ENCODE measurements at regions not wholly inside any gene's neighbourhood (a gene's known extent, or its start where the extent isn't known, plus 50 kb on each side); places are given as distances from the start of the nearest gene placed in this dataset.
A peak's percentile ranks its signal among the peaks of the same experiment; 100 is the strongest.
"Not testable (repeated sequence)": the region's sequence is repeated elsewhere in the genome, so short reads cannot be mapped to it uniquely, and the experiment has no call there.

DNA sequence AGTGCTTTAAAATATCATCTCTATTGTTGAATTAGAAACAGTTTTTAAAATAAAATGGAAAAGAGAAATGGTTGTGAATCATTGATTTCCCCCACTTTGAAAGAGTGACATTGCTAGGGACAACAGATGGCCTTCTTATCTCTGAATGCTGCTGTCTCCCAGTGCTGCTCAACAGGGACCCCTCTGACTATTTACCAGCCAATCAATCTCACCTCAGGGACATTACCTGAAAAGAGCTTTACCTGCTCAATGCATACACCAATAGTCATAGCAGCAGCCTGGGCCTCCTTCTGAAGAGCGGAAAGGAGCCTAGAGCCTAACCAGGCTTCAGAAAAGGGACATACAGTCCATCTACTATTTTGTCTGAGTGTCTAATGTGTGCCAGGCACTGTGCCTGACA lies 162.8 kb downstream of the CGGBP1 start:
- DNase-seq (ENCODE audit: low read depth) = no peak

DNA sequence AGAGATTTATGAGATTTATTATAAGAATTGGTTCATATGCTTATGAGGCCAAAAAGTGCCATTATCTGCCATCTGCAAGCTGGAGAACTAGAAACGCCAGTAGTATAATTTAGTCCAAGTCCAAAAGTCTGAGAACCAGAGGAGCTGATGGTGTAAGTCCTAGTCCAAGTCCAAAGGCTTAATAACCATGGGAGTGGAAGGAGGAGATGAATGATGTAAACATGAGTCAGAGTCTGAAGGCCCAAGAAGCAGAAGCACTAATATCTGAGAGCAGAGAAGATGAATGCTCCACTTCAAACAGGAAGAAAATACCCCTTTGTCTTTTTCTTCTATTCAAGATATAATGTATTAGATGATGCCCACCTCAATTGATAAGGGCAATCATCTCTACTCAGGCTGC lies 185.7 kb downstream of the CGGBP1 start:
- peak; percentile 78 for DNase-seq (ENCODE audit: low read depth)

DNA sequence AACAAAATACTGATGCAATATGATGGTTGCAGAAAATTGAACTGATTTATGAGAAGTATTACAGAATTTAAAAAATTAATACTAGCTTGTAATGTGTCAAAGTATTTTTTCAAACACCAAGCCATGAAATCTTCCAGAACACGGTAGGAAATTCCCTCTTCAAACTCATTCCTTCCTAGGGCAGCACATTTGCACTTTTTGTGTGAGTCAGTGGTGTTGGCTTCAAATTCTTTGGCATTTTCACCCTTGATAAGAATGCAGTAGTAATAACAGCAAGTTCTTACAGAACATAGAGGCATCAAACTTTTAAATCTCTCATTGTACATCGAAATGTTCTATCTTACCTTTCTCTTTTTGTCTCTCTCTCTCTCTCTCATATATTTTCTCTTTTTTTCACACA lies 191.8 kb downstream of the CGGBP1 start:
- peak; percentile 12 for DNase-seq (ENCODE audit: low read depth)

DNA sequence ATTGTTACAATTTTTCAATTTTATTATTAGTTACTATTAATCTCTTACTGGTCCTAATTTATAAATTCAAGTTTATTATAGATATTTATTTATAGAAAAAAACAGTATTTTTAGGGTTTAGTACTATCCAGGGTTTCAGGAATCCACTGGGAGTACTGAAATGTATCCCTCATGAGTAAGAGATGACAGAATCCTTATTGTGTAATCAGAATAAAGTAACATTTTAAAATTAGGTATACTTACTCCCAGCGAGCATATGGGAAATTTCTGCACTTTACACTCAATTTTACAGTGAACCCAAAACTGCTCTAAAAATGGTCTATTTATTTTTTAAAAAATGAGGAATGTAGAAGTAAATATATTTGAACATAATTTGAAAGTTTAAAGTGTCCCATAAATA lies 202.7 kb downstream of the CGGBP1 start:
- no peak for DNase-seq (ENCODE audit: low read depth)

DNA sequence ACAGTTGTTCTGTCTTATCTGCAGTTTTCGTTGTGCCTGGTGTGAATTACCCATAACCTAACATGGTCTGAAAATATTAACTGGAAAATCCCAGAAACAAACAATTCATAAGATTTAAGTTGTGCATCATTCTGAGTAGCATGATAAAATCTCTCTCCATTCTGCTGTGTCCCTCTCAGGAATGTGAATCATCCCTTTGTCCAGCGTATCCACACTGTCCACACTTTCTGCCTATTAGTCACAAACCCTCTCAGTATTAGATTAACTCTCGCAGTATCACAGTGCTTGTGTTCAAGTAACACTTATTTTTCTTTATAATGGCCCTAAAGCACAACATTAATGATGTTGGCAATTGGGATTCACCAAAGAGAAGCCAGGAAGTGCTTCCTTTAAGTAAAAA lies 203.2 kb downstream of the CGGBP1 start:
- DNase-seq (ENCODE audit: low read depth) = peak; percentile 67

DNA sequence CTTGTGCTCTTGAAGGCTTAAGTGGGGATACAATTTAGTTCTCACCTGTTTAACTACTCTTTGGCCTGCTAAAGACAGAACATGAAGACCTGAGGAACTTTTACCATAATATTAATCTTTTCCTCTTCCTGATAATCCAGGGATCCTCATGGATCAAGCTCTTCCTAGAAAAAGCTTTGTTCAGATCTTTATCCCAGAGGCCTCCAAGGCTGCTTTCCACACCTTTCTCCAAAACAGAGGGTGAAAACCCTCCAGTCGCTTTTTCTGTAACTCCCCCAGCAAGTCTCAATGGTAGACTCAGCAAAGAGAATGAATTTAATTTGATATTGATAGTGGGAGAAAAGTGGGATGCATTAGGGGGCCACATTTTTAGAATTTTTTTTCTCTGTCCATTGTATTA lies 203.6 kb downstream of the CGGBP1 start:
- no peak for DNase-seq (ENCODE audit: low read depth)

DNA sequence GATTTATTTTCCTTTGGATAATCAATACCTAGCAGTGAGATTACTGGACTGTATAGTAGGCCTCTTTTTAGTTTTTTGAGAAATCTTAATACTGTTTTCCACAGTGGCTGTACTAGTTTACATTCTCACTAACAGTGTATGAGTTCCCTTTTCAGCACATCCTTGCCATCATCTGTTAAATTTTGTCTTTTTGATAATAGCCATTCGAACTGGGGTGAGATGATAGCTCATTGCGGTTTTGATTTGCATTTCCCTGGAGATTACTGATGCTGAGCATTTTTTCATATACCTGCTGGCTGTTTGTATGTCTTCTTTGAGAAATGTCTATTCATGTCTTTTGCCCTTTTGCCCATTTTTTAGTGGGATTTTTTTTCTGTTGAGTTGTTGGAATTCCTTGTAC lies 210.8 kb downstream of the CGGBP1 start:
- no peak for DNase-seq (ENCODE audit: low read depth)

DNA sequence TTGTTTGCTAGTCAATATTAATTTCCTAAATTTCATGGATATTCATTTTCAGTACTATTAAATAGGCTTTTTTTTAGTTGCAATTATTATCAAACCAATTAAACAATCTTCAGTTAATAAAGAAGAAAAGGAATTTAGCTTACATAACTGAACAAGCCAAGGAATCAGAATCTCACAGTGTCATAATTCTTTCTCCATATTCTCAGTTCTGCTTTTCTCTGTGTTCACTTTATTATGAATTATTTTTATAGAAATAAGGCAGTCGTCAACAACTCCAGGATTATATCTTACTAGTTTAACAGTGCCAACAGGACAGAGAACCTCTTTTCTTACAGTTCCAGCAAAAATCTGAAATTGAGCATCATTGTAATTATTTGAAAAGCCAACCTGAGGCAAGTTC lies 221.7 kb downstream of the CGGBP1 start:
- no peak for DNase-seq (ENCODE audit: low read depth)

DNA sequence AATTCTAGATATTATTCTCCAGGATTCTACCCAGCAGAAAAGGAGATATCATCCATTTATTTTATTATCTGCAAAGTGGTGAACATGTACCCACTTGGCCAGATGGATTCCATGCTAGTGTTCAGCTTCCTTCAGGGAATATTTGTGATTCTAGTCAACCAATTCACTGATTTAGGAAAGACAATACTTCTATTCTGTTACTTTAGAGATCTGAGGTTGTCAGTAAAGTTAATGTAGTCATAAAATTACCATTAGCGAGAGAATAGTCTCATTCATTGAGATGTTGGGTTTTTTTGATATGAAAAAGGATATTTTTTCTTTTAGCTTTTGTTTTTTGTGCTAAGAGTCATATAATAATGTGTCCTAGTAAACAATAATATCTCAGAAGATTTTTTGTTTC lies 222.8 kb downstream of the CGGBP1 start:
- no peak for DNase-seq (ENCODE audit: low read depth)

DNA sequence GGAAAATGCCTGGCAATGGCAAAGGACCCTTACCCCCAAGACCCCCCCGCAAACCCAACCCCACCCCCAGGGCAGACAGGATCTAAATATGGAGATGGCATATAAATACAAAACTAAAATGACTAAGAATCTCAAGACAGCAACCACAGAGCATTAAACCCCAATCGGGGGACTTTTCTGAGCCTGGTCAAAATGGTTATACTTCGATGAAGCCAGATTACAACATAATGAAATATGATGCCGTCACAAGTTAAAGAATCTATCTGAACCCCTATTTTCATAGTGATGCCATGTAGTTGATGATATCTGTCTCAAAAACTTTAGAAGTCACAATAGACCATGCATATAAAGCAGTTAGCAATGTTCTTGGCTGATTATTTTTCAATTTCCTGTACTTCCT lies 223.6 kb downstream of the CGGBP1 start:
- no peak for DNase-seq (ENCODE audit: low read depth)

DNA sequence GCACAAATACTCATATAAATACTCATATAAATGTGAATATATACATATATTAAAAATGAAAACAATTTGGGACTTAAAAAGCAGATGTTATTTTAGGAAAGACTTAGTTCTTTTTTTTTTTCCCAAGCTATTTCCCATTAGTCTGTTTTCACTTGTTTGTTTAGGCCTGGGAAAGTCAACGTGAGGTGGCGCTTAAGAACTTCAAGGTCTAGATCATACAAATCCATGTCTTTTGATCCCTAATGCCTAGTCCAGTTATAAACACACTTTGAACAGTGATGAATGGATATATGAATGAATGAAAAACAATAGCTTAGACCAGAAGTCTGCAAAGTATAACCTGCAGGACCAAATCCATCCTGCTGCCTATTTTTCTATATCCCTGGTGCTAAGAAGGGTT lies 224.5 kb downstream of the CGGBP1 start:
- DNase-seq (ENCODE audit: low read depth) = no peak

DNA sequence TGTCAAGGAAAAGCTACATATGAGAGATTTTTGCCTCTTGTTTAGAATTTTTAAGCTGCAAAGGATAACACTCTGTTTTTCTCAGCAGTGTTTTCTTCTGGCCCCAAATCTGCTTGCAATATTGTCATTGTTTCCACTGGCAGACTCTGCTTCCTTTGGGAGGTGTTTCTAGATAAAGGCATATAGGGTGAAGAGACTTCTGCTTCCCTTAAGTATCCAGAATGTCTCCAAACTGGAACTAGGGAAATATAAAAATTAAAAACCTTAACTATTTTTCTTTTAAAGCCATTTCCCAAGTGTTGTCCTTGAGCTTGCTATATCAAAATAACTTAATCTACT lies 225.8 kb downstream of the CGGBP1 start:
- DNase-seq (ENCODE audit: low read depth) = no peak

DNA sequence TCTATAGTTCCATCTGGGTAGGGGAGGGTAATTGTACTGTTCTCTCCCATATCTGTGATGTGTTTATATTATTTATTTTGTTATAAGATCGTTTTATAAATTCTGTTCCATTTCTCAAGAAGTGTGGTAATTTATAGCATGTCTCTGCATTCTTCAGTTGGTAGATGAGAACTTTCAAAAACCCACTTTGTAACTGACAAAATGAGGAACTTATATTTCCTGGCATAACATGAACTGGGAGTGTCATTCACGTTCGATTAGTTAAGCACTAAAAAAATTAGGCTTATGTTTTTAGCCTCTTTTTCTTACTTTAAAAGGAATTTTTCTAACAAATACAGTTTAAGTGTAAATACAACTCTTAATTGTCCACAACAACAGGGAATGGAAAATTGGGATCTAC lies 230.8 kb downstream of the CGGBP1 start:
- DNase-seq (ENCODE audit: low read depth) = no peak

DNA sequence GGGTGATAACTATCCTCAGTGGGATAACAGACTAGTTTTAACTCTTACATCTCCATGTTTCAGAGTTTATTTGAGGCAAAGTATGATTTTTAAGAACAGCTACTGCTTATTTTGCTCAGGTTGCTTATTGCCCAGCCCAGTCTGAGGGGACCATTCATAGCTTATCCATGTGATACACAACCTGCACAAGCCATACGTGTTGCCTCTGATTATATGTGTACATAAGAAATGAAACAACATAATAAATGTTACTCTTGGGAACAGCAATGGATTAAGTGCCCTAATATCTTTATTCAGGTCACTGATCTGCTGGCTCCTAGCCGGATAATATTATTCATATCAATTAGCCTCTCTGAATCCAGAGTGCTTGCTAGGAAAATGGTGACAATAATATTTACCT lies 236.2 kb downstream of the CGGBP1 start:
- DNase-seq (ENCODE audit: low read depth) = no peak

DNA sequence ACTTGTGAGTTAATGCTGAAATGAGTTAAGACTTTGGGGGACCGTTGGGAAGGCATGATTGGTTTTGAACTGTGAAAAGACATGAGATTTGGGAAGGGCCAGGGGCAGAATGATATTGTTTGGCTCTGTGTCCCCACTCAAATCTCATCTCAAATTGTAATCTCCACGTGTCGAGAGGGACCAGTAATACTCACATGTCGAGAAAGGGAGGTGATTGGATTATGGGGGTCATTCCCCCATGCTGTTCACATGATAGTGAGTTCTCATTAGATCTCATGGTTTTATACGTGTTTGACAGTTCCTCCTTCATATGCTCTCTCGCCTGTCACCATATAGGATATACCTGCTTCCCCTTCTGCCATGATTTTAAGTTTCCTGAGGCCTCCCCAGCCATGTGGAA lies 245.3 kb downstream of the CGGBP1 start:
- not testable (repeated sequence) for DNase-seq (ENCODE audit: low read depth)

DNA sequence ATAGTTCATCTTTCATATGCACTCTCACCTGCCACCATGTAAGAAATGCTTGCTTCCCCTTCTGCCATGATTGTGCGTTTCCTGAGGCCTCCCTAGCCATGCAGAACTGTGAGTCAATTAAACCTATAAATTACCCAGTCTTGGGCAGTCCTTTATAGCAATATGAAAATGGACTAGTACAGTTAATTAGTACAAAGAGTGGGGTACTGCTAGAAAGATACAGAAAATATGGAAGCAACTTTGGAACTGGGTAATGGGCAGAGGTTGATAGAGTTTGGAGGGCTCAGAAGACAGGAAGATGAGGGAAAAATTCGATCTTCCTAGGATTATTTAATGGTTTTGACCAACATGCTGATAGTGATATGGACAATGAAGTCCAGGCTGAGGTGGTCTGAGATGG lies 246.9 kb downstream of the CGGBP1 start:
- no peak for DNase-seq (ENCODE audit: low read depth)

DNA sequence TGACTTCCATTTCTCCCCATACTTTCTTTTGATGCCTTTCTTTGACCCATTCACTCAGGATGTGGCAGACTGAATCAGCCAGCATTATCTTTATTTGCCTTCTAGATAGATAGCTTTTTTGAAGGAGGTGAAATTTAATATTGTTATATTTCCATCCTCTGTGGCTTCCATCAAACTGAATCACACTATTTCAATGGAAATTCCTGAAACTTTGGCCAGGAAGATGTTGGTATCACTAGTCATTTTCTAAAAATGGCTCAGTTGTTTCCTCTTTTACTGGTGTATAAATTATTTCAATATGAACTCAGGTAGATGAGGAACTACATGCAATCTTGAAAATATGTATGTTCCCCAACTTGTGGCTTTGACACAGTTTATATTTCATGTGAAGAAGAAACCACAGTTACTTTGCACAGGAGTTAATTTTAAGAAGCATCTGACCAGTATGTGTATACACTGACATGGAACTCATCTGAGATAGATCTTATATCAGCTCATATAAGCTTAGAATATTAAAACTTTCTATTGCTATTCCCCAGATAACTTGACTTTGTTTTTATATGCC lies 248.3 kb downstream of the CGGBP1 start:
- DNase-seq (ENCODE audit: low read depth) = peak; percentile 85

DNA sequence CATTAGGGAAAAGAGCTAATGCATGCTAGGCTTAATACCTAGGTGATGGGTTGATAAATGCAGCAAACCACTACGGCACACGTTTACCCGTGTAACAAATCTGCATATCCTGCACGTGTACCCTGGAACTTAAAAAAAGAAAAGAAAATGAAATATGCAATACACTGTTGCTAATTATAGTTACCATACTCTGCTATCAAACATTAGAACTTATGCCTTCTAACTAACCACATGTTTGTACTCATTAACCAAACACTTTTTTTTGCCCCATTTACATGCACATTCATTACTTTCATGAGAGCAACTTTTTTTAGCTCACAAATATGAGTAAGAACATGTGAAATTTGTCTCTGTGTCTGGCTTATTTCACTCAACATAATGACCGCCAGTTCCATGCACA lies 253.1 kb downstream of the CGGBP1 start:
- no peak for DNase-seq (ENCODE audit: low read depth)

DNA sequence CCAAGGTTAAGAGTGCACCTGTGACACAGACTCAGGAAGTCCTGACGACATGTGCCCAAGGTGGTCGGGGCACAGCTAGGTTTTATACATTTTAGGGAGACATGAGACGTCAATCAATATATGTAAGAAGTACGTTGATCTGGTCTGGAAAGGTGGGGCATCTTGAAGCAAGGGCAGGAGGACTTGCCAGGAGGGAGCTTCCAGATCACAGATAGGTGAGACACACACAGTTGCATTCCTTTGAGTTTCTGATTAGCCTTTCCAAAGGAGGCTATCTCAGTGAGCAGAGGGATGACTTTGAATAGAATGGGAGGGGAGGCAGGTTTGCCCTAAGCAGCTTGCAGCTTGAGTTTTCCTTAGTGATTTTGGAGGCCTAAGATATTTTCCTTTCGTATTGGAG lies 257.4 kb downstream of the CGGBP1 start:
- no peak for DNase-seq (ENCODE audit: low read depth)

DNA sequence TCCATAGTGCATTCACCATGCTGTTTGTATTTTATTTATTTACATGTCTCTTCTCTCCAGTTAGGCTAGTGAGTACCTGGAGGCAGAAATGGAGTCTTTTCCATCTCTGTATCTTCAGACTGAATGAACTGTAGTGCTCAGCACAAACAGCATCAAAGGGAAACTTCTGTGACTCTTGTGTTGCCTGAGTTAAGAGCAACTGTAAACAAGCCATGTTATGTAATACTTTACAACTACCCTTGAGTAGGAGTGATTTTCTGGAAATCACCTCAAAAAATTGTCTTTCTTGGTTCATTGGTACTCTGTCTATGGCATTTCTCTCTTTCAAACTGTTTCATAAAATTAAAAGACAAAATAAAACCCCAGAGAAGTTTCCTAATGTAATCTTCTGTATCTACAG lies 258.3 kb downstream of the CGGBP1 start:
- no peak for DNase-seq (ENCODE audit: low read depth)

DNA sequence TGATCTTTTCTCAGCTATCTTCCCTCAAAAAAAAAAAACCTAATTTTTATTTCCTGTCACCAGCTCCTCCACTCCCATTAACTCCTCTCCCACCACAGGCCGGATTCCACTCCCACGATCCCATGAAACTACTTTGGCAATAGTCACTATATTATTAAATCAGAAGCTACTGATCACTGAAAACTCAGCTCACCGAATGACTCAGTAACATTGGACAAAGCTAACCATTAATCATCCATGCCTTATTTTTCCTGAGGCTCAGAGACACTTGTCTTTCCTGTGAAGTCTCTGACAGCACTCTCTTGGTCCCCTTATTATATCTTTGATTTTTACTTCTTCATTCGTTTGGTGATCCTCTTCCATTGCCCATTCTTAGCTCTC lies 260.2 kb downstream of the CGGBP1 start:
- DNase-seq (ENCODE audit: low read depth) = peak; percentile 60

DNA sequence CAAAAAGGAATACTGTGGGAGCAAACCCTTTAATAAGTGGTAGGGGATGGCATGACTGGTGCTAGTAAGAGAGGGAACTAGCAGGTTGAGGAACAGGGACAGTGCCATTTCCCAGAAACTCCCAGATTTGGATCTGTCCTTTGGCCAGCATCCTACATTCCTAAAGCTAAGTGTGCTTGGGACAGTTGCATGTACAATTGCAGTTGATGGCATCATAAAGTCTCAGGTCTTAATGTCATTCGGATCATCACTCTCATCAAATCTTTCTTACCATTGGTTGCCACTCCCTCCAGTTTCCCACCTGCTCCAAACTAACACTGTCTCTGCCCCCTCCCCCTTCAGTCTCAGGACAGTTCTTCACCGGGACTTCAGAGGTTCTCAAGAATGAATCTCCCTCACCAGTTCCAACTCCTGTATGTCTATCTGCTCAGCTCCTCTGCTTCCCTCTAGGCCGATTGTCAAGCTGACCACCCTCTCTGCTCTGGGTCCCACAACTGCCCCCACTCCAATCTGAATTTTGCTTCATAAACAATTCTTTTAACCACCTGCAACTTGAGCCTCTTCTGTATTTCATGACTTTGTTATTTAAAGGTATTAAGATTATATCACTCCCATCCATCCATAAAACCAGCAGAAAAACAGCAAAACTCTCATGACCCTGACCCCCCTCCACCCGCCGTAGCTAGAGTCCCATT lies 260.8 kb downstream of the CGGBP1 start:
- no peak for DNase-seq (ENCODE audit: low read depth)

DNA sequence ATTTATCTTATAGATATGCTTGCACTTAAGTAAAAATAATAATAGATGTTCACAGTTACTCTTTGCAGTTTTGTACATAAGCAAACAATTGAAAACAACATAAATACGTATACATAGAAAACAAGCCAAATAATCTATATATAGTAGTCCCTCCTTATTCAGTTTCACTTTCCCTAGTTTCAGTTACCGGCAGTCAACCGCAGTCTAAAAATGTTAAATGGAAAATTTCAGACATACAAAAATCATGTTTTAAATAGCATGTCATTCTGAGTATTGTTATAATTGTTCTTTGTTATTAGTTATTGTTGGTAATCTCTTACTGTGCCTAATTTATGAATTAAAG lies 262.0 kb downstream of the CGGBP1 start:
- DNase-seq (ENCODE audit: low read depth) = no peak
